GM18868 (cell line): ENCODE measurements at regions not wholly inside any gene's neighbourhood (a gene's known extent, or its start where the extent isn't known, plus 50 kb on each side); places are given as distances from the start of the nearest gene placed in this dataset.

Source experiments
- ATAC-seq: cut with Tn5 transposase; IDR thresholded peaks from one replicate; pipeline ENCODE4 v1.9.1; 2021; ENCODE audit warnings: mild to moderate bottlenecking, moderate library complexity; ENCODE audit not compliant: unreplicated experiment

GRCh38 chr11:15723966-15724365, 609.2 kb downstream of the INSC start:
- ATAC-seq = no peak

- ATAC-seq = no peak
These were observed 609.9 kb downstream of the INSC start for GRCh38 chr11:15724601-15725000.

GRCh38 chr11:15725246-15725645, 610.5 kb downstream of the INSC start:
- no peak for ATAC-seq

- ATAC-seq = no peak
These were observed 611.6 kb downstream of the INSC start for GRCh38 chr11:15726221-15726746.

- no peak for ATAC-seq
These were observed 612.3 kb downstream of the INSC start for GRCh38 chr11:15726893-15727519.

GRCh38 chr11:15727520-15727914, 612.8 kb downstream of the INSC start:
- no peak for ATAC-seq

GRCh38 chr11:15728207-15728606, 613.5 kb downstream of the INSC start:
- no peak for ATAC-seq

- ATAC-seq = no peak
These were observed 615.7 kb downstream of the INSC start for GRCh38 chr11:15730263-15730994.

GRCh38 chr11:15730995-15731385, 616.3 kb downstream of the INSC start:
- no peak for ATAC-seq

- ATAC-seq = no peak
These were observed 620.6 kb downstream of the SOX6 start for GRCh38 chr11:15735706-15736105.

GRCh38 chr11:15737320-15737719, 619.0 kb downstream of the SOX6 start:
- no peak for ATAC-seq

- ATAC-seq = no peak
These were observed 617.4 kb downstream of the SOX6 start for GRCh38 chr11:15738931-15739330.

GRCh38 chr11:15742626-15743519, 613.5 kb downstream of the SOX6 start:
- no peak for ATAC-seq

GRCh38 chr11:15744693-15745092, 611.7 kb downstream of the SOX6 start:
- no peak for ATAC-seq

- no peak for ATAC-seq
These were observed 611.1 kb downstream of the SOX6 start for GRCh38 chr11:15745266-15745665.

- ATAC-seq = peak; percentile 56
These were observed 608.7 kb downstream of the SOX6 start for GRCh38 chr11:15747671-15748070.

- ATAC-seq = no peak
These were observed 608.2 kb downstream of the SOX6 start for GRCh38 chr11:15748132-15748531.

GRCh38 chr11:15748741-15749140, 607.6 kb downstream of the SOX6 start:
- no peak for ATAC-seq

GRCh38 chr11:15750535-15751308, 605.6 kb downstream of the SOX6 start:
- no peak for ATAC-seq

GRCh38 chr11:15754221-15754620, 602.1 kb downstream of the SOX6 start:
- ATAC-seq = no peak
